ENCODE measurements at regions not wholly inside any gene's neighbourhood (a gene's known extent, or its start where the extent isn't known, plus 50 kb on each side); places are given as distances from the start of the nearest gene placed in this dataset.
"Not testable (repeated sequence)": the region's sequence is repeated elsewhere in the genome, so short reads cannot be mapped to it uniquely, and the experiment has no call there.

DNA sequence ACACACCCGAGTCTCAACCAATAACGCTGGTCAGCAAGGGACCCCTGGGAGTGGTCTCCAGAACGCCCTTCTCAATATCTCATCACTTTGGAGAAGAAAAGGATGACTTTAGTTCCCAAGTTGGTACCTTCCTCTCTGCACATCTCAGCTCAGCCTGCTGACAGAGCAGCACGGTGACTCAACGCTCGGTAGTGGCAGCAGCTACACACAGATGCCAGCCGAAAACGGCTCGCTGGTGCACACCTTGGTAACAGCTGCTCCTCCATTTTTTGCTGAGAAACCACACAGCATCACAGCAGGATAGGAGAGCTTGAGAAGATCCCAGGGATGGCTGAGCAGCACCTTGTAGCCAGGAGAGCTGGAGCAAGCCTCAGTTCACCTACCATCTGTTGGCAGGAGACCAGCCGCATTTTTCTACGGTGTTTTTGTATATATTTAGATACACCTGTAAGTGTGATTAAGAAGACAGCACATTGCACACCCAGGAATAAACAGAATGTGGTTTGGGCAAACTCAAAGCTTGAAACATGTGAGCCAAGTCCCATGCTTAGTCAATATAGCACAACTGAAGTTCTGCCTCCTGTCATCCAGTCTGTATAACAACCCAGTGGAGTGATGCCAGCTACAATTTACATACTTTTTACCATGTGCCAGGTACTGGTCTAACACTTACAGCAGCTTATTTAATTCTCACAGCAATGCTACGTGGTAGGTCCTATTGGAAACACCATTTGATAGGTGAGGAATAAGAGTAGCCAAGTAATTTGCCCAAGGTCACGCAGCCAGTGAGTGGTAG is 83.8 kb upstream of the ERCC4 start:
- Mint-ChIP-seq H3K36me3 (ENCODE audit: low read depth) (no peaks in the 10 kb centered on the region), H3K27me3 (no peaks in the 10 kb centered on the region), H3K9me3 (peaks cover 1% of the 10 kb centered on the region), H3K4me1 (peaks cover 3% of the 10 kb centered on the region), H3K27ac (no peak overlapping the region), H3K4me3 (no peak overlapping the region)
- ChIA-PET CTCF (no interaction called here), POLR2A (no interaction called here)
- DNase-seq, result no peak

DNA sequence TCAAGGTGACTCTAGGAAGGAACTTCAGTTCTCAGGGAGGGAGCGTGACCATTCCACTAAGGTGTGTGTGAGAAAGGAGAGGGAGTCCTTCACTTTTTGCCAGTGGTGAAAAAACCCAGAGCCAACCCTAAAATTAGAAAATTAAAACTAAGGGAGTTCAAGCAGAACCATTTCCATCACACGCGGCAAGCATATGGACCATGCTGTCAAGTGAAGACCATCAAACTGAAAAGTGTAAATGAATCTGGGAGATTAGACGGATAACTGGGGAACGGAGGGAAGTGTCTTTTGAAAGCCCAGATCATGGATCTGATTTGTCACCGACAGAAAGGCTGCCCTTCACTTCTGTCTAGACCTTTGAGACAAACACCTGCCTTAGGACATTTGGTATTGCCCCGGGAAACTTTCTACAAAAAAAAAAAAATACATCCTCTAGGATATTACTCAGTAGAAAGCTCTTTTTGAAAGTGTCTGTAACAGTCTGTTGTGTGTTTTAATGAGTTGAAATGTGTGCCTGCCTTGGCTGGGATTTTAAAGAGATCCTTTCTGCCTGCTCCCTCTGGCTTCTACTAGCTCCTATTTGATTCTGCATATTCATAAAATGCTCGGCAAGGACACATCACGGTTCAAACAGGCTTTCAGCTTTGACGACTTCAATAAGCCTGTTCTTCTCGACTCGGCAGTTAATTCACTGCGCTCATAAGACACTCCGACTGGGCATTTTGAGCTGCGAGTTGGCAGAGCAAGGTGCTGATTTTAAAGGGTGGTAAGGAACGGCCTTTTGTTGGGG is 81.4 kb upstream of the ERCC4 start:
- no peaks in the 10 kb centered on the region for H3K36me3 Mint-ChIP-seq (ENCODE audit: low read depth)
- ChIA-PET POLR2A (no interaction called here), CTCF (interaction anchor here (1.7 kb wide), 1 partner anchor 9 kb away, joined by 4 read pairs; no protein-coding TSS in a partner anchor)
- H3K4me3 Mint-ChIP-seq, result no peak overlapping the region
- DNase-seq, result no peak
- H3K27me3 Mint-ChIP-seq, result no peaks in the 10 kb centered on the region
- no peaks in the 10 kb centered on the region for H3K9me3 Mint-ChIP-seq
- peaks cover 2% of the 10 kb centered on the region for H3K4me1 Mint-ChIP-seq
- H3K27ac Mint-ChIP-seq, result no peak overlapping the region

DNA sequence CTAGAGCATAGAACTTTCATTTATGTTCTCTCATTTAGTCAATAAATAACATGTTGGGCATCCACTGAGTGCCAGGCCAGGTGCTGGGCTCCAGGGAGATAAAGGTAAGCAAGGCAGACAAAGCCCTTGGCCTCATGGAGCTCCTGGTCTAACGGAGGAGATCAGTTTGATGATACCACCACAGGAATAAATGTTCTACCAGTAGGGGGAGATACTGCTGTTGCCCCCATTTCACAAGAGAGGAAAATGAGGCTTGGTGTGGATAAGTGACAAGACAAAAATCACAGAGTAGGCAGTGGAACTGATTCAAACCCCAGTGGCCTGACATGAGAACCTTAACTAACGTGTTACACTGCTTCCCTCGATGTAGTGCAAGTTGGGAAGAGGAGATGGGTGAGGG is 80.4 kb upstream of the ERCC4 start:
- Mint-ChIP-seq H3K4me1 (peaks cover 1% of the 10 kb centered on the region), H3K4me3 (no peak overlapping the region), H3K36me3 (ENCODE audit: low read depth) (no peaks in the 10 kb centered on the region), H3K27me3 (no peaks in the 10 kb centered on the region), H3K27ac (no peak overlapping the region), H3K9me3 (no peaks in the 10 kb centered on the region)
- DNase-seq, result no peak
- ChIA-PET POLR2A (no interaction called here), CTCF (interaction anchor here (1.7 kb wide), 1 partner anchor 8 kb away, joined by 4 read pairs; no protein-coding TSS in a partner anchor)

DNA sequence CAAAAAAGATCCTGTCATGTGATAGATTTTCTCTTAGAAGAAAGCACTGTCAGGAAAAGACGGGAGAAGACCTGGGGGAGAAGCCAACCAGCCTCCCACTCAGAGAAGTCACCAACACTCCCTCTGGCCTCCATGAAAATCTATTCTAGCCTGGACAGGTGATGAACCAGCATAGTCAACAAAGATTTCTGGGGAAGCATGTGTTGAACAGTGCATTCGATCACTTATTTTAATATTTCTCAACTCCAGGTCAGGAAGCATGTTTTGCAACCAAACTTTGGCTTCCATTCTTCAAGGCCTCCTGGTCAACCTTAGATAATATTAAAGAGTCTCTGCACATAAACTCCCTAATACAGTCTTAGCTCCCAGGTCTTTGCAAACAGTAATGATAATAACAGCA is 74.7 kb upstream of the ERCC4 start:
- H3K27me3 Mint-ChIP-seq, result peaks cover 2% of the 10 kb centered on the region
- no peaks in the 10 kb centered on the region for H3K4me1 Mint-ChIP-seq
- H3K36me3 Mint-ChIP-seq (ENCODE audit: low read depth), result no peaks in the 10 kb centered on the region
- ChIA-PET CTCF (no interaction called here), POLR2A (no interaction called here)
- H3K9me3 Mint-ChIP-seq, result peaks cover 1% of the 10 kb centered on the region
- H3K4me3 Mint-ChIP-seq, result no peak overlapping the region
- no peak for DNase-seq
- H3K27ac Mint-ChIP-seq, result no peak overlapping the region

DNA sequence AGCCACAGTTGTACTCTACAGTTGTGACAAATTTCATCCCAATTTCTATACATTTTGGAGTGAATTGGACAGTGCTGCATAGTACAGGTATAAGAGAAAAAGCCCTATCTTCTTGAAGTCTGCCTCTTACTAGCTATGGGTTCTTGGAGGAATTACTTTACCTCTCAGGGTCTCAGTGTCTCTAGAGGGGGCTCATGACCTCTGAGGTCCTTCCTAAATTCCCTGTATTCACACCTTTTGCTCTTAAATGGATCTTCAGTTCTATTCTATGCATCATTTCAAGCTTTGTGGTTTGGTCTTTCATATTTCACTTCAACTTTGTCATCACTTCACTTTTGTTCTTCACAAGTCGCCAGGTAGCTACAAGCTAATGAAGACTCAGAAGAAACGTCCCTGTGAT is 71.2 kb upstream of the ERCC4 start:
- CTCF ChIA-PET, result interaction anchor here (1.7 kb wide), 1 partner anchor 10 kb away, joined by 4 read pairs; no protein-coding TSS in a partner anchor
- no peak for DNase-seq
- no peaks in the 10 kb centered on the region for H3K4me1 Mint-ChIP-seq
- H3K27ac Mint-ChIP-seq, result no peak overlapping the region
- H3K4me3 Mint-ChIP-seq, result no peak overlapping the region
- peaks cover 2% of the 10 kb centered on the region for H3K27me3 Mint-ChIP-seq
- H3K36me3 Mint-ChIP-seq (ENCODE audit: low read depth), result no peaks in the 10 kb centered on the region
- POLR2A ChIA-PET, result no interaction called here
- H3K9me3 Mint-ChIP-seq, result peaks cover 5% of the 10 kb centered on the region

DNA sequence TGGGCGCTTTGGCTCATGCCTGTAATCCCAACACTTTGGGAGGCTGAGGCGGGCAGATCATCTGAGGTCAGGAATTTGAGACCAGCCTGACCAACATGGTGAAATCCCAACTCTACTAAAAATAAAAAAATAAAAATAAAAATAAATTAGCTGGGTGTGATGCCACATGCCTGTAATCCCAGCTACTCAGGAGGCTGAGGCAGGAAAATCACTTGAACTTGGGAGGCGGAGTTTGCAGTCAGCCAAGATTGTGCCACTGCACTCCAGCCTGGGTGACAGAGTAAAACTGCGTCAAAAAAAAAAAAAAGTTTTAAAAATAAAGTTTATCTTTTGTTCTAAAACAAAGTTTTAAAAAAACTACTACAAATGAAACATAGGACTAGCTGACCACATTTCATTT is 69.8 kb upstream of the ERCC4 start:
- CTCF ChIA-PET; DNase-seq; H3K27me3 Mint-ChIP-seq; H3K9me3 Mint-ChIP-seq; H3K27ac Mint-ChIP-seq; H3K4me1 Mint-ChIP-seq; H3K36me3 Mint-ChIP-seq (ENCODE audit: low read depth); POLR2A ChIA-PET; H3K4me3 Mint-ChIP-seq: not testable (repeated sequence)

DNA sequence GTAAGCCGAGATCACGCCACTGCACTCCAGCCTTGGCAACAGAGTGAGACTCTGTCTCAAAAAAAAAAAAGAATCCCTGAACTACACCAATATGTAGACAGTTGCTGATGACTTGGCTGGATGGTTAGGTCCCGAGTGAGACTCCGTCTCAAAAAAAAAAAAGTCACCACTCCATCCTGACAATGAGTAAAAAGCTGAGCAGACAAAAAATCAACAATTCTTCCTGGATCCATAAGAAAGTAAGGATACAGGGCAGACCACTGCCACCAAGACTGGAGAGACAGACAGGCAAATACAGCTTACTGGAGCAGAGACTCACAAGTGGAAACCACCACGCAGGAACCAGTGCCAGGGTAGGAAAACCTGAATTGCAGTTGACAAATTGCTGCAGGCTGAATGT is 67.1 kb upstream of the ERCC4 start:
- Mint-ChIP-seq H3K4me3 (no peak overlapping the region), H3K27ac (no peak overlapping the region), H3K36me3 (ENCODE audit: low read depth) (no peaks in the 10 kb centered on the region), H3K4me1 (no peaks in the 10 kb centered on the region), H3K9me3 (peaks cover 5% of the 10 kb centered on the region), H3K27me3 (peaks cover 3% of the 10 kb centered on the region)
- ChIA-PET CTCF (no interaction called here), POLR2A (no interaction called here)
- DNase-seq, result no peak

DNA sequence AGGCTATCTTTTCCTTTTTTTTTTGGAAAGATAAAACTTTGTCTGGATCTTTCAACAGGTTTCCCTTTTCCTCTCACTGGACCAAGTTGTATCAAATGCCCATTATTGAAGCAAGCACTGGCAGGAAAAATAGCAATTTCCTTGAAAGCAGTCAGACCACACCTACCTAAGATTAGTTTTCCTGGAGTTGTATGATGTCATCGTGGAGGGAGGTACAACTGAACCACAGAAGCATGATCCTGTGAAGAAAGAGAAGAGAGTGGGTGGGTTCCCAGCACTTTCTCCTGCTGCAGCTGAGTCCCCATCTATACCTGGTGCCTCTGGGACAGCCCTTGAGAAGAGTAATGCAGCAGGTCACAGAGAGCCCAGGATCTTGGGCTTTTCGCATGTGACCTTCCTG is 63.6 kb upstream of the ERCC4 start:
- H3K9me3 Mint-ChIP-seq, result peaks cover 1% of the 10 kb centered on the region
- H3K4me3 Mint-ChIP-seq, result no peak overlapping the region
- H3K27me3 Mint-ChIP-seq, result peaks cover 1% of the 10 kb centered on the region
- no peak overlapping the region for H3K27ac Mint-ChIP-seq
- H3K36me3 Mint-ChIP-seq (ENCODE audit: low read depth), result no peaks in the 10 kb centered on the region
- POLR2A ChIA-PET, result no interaction called here
- H3K4me1 Mint-ChIP-seq, result no peaks in the 10 kb centered on the region
- CTCF ChIA-PET, result no interaction called here
- no peak for DNase-seq

DNA sequence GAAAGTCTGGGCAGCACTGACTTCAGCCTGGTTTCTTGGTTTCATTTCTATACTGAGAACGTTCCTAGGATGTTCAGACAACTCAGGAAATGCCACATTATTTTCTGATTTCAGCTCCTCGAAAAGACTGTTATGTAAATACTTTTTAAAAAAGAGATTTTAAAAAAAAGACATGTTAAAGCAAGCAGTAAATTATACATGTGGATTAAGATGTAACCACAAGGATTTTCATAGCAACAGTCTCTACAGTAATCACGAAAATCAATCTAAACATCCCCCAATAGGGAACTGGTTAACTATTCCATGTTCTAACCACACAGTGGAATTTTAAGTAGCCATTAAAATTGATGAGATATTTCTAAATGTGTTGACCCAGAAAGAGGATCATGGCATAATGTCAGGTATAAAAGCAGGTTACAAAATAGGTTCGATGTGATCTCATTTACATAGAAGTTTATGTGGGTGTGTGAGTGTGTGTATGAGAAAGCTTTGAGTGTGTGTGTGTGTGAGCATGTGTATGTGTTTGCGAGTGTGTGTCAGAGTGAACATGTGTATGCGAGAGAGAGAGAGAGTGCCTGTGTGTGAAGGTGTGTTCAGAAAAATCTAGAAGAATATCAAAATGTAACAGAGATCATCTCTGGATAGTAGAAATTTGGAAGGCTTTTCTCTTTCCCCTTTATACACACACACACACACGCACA is 63.0 kb upstream of the ERCC4 start:
- H3K36me3 Mint-ChIP-seq (ENCODE audit: low read depth), result no peaks in the 10 kb centered on the region

DNA sequence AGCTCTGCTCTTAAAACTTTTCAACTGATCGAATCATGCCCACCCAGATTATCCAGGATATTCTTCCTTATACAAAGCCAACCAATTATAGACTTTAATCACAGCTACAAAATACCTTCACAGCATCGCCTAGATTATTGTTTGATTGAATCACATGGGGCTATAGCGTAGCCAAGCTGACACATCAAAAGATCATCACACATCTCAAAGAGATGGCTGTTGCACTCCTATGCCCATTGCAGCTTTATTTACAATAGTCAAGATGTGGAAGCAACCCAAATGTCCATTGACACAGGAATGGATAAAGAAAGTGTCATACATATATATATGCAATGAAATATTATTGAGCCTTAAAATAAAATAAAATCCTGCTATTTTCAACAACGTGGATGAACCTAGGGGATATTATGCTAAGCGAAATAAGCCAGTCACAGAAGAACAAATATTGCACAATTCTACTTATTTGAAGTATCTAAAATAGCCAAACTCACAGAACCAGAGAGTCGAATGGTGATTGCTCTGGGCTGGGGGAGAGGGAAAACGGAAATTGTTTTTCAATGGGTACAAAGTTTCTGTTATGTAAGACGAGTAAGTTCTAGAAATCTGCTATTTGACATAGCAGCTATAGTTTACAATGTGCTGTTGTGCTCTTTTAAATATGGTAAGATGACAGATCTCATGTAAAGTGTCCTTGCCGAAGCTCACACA is 60.9 kb upstream of the ERCC4 start:
- no peaks in the 10 kb centered on the region for H3K4me1 Mint-ChIP-seq

More for the DNA sequence above, 63.0 kb upstream of the ERCC4 start:
- Mint-ChIP-seq H3K4me1 (no peaks in the 10 kb centered on the region), H3K27me3 (peaks cover 1% of the 10 kb centered on the region), H3K27ac (no peak overlapping the region), H3K9me3 (no peaks in the 10 kb centered on the region), H3K4me3 (no peak overlapping the region)
- POLR2A ChIA-PET, result no interaction called here
- CTCF ChIA-PET, result no interaction called here
- no peak for DNase-seq

DNA sequence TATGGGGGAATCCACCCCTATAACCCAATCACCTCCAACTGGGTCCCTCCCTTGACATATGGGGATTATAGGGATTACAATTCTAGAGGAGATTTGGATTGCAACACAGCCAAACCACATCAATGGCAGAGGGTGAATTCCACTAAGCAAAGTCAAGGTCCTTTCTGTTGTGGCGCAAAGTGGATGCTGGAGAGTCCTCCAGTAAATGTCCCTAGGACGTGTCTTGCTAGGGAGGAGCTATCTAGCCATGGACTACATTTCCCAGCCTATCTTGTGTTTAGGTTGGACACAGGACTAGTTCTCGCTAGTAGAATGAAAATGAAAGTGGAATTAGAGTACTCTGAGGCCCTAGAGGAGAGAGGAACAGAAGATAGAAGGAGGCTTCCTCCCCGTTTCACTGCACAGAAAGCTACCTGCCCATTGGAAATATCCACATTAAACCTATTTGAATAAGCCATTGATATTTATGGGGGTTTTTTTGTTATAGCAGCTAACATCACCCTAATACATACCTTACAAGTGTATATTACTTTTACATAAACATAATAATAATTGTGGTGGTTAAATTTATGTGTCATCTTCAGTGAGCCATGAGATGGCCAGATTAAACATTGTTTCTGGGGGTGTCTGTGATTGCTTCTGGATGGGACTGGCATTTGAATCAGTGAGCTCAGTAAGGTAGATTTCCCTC is 56.7 kb upstream of the ERCC4 start:
- ChIA-PET POLR2A (no interaction called here), CTCF (interaction anchor here (0.7 to 1.3 kb wide), 3 partner anchors 9 to 61 kb away, joined by 3 read pairs; partner anchors contain the start of gene ERCC4)
- no peak for DNase-seq
- no peak overlapping the region for H3K4me3 Mint-ChIP-seq
- no peaks in the 10 kb centered on the region for H3K4me1 Mint-ChIP-seq
- H3K27ac Mint-ChIP-seq, result no peak overlapping the region
- H3K36me3 Mint-ChIP-seq (ENCODE audit: low read depth), result no peaks in the 10 kb centered on the region
- H3K9me3 Mint-ChIP-seq, result no peaks in the 10 kb centered on the region
- no peaks in the 10 kb centered on the region for H3K27me3 Mint-ChIP-seq

More for the DNA sequence above, 60.9 kb upstream of the ERCC4 start:
- ChIA-PET CTCF (no interaction called here), POLR2A (no interaction called here)
- DNase-seq, result no peak
- Mint-ChIP-seq H3K27me3 (peaks cover 1% of the 10 kb centered on the region), H3K4me3 (no peak overlapping the region), H3K9me3 (no peaks in the 10 kb centered on the region), H3K36me3 (ENCODE audit: low read depth) (no peaks in the 10 kb centered on the region), H3K27ac (no peak overlapping the region)

DNA sequence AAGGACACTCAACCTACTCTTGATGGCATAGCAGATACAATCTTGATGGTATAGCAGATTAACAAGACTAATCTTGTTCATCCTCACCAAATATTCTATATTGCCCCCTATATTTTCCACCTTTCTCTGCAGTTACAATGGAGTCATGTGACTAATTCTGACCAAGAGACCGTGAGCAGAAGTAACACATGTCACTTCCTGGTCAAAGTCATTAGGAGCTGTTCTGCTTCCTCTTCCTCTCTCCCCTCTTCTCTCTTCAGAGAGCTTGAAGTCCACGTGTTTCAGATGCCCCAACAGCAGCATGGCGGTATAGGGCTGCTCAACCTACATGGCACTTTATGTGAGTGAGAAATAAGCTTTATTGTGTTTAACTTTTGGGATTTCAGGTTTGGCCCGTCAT is 55.3 kb upstream of the ERCC4 start:
- H3K27me3 Mint-ChIP-seq, result no peaks in the 10 kb centered on the region
- H3K4me1 Mint-ChIP-seq, result no peaks in the 10 kb centered on the region
- no peak overlapping the region for H3K27ac Mint-ChIP-seq
- no peaks in the 10 kb centered on the region for H3K36me3 Mint-ChIP-seq (ENCODE audit: low read depth)
- ChIA-PET CTCF (interaction anchor here (0.7 to 1.7 kb wide), 3 partner anchors 55 to 1703 kb away, joined by 3 to 9 read pairs (median 3); partner anchors contain the start of gene ERCC4), POLR2A (no interaction called here)
- H3K9me3 Mint-ChIP-seq, result no peaks in the 10 kb centered on the region
- DNase-seq, result no peak
- no peak overlapping the region for H3K4me3 Mint-ChIP-seq
